GM18519 (cell line): ENCODE measurements at regions not wholly inside any gene's neighbourhood (a gene's known extent, or its start where the extent isn't known, plus 50 kb on each side); places are given as distances from the start of the nearest gene placed in this dataset.

Experiments
- ATAC-seq: cut with Tn5 transposase; IDR thresholded peaks from one replicate; pipeline ENCODE4 v1.9.1; 2021; ENCODE audit warnings: mild to moderate bottlenecking, moderate library complexity; ENCODE audit not compliant: unreplicated experiment, low FRiP score

DNA sequence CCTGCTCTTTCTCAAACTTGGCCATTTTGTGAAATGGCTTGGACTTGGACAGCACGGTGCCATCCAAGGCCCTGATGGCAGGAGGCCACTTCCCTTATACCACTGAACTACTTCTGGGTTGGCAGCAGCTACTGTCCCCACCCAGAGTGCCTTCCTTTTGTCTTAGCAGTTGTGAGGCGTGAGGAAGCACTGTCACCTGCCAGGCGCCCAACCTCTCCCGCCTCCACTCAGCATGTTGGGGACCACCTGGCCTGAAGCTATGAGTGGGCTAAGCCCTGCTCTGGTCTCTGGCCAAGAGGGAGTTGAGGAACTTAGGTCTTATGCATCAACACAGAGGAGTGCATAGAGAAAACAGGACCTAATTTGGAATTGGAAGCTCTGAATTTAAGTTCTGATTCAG is 276.0 kb downstream of the ENC1 start:
- ATAC-seq = no peak

DNA sequence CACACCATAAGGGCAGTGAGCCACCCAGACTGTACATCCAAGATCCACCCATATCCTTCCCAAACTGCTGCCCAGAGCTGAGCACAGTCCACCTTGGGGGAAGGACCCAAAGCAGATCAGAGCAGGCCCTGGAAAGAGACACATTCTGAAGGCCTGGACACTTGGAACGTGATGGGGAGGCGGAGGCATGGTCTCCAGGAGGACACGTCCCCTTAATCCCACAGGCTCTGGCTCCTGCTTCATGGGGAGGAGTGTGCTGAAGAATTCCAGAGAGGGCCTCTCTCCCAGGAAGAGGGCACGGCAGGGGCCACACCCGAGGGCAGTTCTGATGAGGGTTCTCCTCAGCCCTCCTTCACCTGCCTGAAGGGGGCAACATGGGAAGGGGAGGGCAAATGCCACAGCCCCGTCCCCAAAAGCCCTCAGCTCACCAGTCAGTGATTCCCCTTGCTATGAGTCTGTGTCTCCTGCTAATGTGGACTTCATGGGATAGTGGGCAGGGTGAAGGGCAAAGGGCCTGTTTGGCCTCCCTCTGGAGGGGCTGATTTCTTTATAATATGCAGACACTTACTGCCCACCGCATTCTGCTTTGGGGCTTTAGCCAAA is 276.8 kb downstream of the ENC1 start:
- no peak for ATAC-seq

DNA sequence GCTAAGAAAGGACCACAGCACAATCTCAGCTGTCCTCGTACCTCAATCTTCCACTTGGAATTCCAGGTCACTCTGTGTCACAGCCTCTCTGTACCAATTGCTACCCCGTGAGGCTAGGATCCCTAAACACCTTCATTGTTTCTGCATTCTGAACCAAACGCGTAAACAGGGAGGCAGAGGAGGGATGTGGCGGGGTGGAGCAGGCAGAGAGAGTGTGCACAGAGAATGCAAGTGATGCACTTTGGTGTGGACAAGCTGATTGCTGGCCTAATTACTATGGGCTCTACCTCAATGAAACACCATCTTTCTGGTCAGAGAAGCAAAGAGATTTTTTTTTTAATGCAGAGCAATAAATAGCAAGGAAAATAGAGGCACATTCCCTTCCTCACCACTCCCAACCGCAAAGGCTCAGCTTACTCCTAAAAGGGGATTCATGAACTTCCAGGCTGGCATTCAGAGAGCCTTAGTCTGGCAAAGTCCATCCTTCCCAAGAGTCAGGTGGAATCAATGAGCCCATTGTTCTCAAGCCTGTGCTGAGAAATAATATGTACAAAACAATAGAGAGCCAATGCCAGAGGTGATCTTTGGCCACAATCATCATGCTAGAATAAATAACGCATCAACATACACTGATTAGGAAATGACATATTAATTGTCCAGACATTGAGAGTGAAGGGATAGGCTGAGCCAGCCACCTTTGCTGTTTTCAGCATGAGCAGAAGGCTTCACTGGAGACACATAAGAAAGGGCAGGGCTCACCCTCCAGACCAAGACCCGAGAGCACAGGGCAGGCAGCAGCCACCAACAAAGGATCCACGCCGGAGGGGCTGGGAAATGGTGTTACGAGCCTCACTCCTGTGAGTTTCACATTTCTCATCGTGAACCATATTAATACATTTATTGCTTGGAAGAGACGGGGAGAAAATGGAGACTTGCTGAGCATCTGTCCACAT is 278.8 kb downstream of the ENC1 start:
- ATAC-seq = no peak

DNA sequence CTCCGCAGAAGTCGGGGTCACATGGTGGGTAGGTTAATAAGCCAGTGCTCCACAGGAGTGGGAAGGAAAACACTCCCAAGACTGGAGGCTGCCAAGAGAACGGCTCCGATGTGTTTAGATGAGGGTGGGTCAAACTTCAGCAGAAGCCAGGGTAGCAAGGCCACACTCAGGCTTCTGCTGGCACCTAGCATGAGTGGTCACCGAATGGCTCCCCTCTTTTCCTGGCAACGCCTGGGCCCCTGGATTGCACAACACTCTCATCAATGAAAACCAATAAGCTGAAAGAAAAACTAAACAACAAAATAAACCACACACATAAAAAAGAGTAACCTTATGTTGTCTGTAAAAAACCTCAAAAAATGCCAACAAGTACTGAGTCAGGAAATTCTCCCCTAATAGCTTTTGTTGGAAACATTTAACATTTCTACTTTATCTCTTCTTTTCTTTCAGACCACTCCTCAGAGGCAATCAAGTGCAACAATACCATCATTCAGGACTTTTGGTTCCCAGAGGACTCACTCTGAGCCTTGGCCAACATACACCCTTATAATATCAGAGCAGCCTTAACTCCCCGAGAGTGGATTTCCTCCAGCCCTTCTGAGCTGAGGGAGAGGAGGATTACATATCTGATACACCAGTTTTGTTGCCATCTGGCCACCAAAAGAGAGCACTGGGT is 279.9 kb downstream of the ENC1 start:
- ATAC-seq = no peak

DNA sequence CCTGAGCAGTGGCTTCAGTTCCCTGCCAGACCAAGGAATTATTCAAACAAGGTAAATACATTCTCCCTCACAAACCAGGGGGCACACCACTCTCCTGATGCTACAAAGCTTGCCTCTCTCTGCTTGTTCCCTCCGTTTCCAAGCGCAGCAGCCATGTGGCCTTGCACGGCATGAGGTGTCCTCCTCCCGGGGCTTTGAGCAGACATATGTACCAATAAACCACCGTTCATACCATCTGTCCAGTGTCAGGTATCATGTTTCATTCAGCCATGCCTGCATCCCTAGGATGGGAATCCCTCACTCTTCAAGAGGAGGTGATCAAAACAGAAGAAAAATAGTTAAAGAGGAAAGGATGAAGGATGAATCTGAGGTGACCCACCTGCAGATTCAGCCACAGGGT is 282.7 kb downstream of the ENC1 start:
- ATAC-seq = no peak

- ATAC-seq = no peak
Measured at GRCh38 chr5:74356009-74356695, 284.4 kb downstream of the ENC1 start.

DNA sequence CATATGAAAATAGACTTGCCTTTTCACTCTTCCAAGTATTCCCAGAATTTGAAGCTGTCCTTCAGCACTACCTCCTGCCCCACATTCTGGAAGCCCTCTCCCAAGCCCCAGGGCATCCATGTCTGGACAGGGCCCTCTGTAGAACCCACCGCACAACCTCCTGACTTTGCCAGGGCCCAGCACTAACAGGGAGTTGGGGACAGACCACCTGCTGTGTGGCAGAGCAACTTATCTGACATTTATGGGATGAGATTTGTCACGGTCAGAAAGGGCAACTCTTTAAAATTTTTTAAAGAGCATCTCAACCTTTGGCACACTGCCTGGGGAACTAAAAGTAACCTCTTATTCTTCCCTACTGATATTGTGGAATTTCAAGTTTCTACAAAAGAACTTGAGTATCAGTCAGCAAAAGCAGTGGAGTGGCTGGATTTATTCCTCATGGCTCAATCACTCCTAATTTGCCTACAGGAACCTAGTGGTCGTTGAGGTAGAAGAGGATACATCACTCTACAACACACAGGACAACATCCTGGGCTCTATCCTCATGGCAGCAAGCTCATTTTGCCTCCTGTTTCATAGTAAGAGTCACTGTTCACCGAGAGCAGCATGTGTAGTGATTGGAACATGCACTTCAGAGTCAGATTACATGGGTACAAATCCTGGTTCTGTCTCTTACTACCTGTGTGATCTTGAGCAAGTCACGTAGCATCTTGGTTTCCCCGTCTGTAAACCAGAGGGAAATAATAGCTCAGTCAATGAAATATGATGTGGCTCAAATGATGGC is 285.3 kb downstream of the ENC1 start:
- no peak for ATAC-seq

- no peak for ATAC-seq
Measured at GRCh38 chr5:74352256-74352655, 288.3 kb downstream of the ENC1 start.

DNA sequence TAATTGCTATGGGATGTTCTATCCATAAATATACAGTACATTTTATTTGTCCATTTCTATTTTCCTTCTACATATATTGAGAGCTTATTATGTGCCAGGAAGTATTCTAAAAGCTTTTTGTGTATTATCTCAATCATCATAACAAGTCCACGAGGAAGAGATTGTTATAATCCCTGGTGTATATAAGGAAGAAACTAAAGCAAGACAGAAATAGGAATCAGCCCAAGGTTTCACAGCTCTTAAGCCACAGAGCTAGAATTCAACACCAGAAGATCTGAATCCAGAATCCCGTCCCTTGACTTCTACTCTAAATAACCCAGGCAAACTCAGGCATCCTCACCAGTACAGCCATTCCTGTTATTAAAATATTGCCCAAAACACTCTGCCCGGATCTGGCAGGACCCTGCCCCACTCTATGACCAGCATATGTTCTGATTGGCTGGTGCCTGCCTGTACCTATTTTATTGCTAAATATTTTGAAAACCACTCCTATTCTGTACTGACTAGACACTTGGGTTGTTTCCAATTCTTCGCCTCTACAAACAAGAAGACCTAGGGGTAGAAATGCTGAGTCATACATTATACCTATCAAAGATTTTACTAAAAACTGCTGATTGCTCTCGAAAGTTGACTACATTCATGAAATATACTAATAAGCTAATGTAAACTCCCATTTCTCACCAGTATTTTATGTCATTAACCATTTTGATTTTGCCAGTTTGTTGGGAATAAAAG is 297.4 kb downstream of the ENC1 start:
- ATAC-seq = no peak

DNA sequence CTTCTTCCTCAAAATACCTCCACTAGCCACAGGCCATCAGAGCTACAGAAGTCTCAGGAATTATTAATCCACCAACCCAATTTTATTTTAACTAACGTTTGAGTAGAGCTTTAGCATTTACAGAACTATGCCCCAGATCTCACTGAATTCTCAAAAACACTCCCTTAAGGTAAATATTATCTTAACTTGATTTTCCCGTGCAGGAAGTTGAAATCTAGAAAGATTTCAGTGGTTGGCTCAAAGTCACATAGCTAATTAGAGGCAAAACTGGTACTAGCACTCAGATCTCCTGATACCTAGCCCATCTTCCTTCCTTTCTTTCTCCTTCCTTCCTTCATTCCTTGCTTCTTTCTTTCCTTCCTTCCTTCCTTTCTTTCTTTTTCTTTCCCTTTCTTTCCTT is 298.3 kb downstream of the ENC1 start:
- no peak for ATAC-seq

- ATAC-seq = no peak
Measured at GRCh38 chr5:74341221-74341620, 299.3 kb downstream of the ENC1 start.

DNA sequence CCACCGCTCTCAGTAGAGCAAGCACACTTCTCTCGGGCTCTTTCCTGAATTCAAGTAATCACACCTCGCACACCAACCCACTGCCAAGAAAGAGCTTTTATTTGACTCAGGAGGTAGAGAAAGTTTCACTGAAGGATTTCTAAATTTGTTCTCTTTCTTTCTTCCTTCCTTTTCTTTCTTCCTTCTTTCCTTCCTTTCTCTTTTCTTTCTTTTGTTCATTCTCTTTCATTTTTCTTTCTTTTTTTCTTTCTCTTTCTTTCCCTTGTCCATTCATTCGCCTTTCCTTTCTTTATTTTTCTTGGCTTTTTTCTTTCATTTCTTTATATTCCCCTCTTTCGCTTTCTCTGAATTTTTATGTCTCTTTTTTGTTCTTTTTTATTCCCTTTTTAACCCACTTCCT is 300.1 kb downstream of the ENC1 start:
- ATAC-seq = no peak

GRCh38 chr5:74337984-74338310 is 302.6 kb downstream of the ENC1 start:
- no peak for ATAC-seq

DNA sequence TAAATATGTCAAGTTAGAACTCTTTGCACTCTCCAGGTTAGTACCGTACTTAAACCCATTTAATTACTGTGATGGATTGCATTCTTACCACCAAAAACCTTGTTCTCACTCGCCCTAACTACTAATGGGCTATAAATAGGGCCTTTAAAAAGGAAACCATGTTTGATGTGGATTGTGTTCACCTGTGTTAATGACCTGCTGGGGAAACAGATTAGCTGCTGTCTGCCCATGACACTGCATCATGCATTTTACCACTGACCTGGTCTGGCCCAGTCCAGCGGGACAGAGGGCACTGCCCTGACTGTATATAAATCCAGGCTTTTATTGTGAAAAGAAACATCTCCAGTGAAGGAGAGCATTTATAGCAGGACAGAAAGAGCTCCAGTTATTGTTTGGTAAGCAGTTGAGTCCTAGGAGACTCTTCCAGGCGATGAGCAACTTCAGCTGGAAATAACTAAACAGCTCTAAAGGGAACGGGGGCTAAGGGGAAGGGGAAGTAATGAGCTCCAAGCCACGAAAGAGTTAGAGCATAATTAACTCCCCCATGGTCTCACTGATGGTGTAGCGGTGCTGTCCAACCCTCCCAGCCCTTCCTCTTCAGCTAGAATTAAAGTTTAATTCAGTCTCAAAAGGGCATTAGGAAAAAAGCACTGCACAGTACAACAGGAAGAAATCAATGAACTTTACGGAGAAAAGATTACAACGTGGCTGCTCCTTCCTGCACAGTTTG is 303.1 kb downstream of the ENC1 start:
- no peak for ATAC-seq

DNA sequence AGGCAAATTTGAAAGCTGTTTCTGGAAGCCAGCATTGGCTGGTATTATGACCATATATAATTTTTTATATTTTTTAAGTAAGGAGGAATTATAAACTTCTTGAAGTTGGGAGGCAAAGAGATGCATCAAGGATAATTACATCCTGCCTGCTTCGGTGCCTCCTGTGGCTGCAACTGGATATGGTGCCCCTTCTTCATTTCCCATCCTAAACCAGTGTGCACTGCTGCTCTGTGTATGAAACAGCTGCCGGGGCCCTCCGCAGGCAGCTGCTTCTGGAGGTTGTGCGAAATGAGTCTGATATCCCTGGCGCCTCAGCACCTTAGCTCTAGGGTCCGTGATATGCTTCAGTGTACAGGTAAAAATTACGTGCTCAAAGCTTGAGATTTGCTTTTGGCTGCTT is 304.2 kb downstream of the ENC1 start:
- no peak for ATAC-seq

DNA sequence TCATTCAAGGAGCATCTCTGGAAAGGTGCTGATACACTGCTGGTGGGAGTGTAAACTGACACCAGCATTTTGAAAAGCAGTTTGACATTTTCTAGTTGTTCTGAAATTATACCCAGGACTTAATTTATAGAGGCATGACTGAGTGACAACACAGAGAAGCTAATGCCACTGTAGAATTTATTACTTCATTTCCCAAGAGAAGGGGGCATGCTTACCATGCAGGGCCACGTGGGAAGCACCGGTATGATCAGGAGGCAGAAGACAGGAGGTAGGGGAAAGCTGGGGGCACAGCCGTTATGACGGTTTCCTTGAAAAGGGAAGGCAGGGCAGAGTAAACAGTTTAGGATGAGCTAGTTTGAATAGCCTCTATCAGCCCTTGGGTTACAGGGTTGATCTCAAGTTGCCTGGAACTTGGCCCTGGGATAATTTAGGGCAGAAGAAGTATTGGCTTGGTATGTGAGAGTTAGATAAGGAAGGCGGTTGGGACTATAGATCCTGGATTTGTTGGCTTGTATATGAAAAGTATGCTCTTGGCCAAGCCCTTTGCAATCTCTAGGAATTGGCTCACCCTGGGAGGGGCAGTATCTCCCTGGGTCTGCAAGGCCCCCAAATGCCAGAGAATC is 305.7 kb downstream of the ENC1 start:
- no peak for ATAC-seq

DNA sequence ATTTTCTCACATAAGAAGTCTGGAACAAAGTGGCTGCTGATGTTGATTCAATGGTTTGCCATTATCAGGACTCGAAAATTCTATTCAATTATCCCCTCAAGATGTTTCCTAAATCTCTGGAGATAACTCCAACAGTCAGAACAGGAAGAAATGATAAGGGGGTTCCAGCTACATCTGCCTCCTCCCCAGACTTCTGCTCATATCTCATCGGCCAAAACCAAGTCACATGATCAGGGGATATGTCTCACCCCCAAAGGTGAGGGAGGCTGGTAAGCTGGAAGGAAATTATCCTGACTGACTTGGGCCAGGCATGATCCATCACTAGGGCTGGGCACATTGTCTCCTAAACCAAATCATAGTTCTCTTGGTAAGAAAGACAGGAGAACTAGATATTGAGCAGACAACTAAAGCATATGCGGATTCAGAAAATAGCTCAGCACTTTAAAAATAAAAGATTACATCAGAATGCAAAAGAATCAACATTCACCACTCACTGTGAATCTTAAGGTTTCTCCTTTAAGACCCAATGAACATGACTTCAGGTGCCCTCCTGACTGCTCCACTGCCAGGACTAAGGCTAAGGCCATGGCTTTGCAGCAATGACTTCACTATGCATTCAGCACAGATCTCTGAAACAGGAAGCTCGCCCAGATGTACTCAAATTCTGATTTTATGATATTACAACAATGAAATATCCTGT is 306.3 kb downstream of the ENC1 start:
- no peak for ATAC-seq

DNA sequence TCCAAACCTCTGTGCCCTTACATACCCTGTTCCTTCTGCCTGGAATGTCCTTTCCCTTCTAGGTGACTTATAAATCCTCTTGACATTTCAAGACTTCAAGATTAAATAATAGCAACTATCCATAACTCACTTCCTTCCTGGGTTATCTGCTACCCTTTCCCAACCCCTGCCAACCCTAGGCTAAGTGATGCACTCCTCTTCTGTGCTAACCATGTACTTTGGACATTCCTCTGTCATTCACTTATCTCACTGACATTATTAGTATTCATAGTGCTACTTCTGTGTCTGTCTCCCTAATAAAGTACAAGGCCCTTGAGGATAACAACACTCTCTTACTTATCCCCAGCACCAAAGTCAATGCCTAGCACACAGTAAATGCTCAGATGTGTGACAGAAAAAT is 307.1 kb downstream of the ENC1 start:
- ATAC-seq = no peak
